MM.1S (cell line): ENCODE measurements at regions not wholly inside any gene's neighbourhood (a gene's known extent, or its start where the extent isn't known, plus 50 kb on each side); places are given as distances from the start of the nearest gene placed in this dataset.

Experiments
- DNase-seq: peaks from one replicate; pipeline ENCODE4 v3.0.0-alpha.2; 2015
- H2AFZ ChIP-seq: fragments of 300-600 bp; sonication (generic); 2 replicates; pipeline ENCODE4 v1.6.0; 2016; ENCODE audit warnings: antibody characterized with exemption, low read length
- H3F3A ChIP-seq: fragments of 300-600 bp; sonication (generic); 2 replicates; pipeline ENCODE4 v1.6.1; 2016; ENCODE audit warnings: mild to moderate bottlenecking, antibody characterized with exemption, low read length, moderate library complexity, mixed read lengths; ENCODE audit not compliant: insufficient read depth
- H3K27ac ChIP-seq: fragments of 300-600 bp; sonication (generic); 2 replicates; pipeline ENCODE4 v1.5.1; 2016; ENCODE audit warnings: mild to moderate bottlenecking, low read length
- H3K27me3 ChIP-seq: fragments of 300-600 bp; sonication (generic); replicated peaks from 2 replicates; pipeline ENCODE4 v1.6.0; 2016; ENCODE audit warnings: low read length; ENCODE audit not compliant: insufficient read depth
- H3K36me3 ChIP-seq: fragments of 300-600 bp; sonication (generic); replicated peaks from 2 replicates; pipeline ENCODE4 v1.6.1; 2016; ENCODE audit warnings: mild to moderate bottlenecking, low read length, mixed read lengths; ENCODE audit not compliant: insufficient read depth
- H3K4me1 ChIP-seq: fragments of 300-600 bp; sonication (generic); 2 replicates; pipeline ENCODE4 v1.6.1; 2016; ENCODE audit warnings: low read length, mixed read lengths
- H3K4me2 ChIP-seq: fragments of 300-600 bp; sonication (generic); 2 replicates; pipeline ENCODE4 v1.6.0; 2016; ENCODE audit warnings: low read depth, low read length
- H3K4me3 ChIP-seq: fragments of 300-600 bp; sonication (generic); 2 replicates; pipeline ENCODE4 v1.5.1; 2016; ENCODE audit warnings: low read length, mixed read lengths
- H3K79me2 ChIP-seq: fragments of 300-600 bp; sonication (generic); 2 replicates; pipeline ENCODE4 v1.6.1; 2016; ENCODE audit warnings: mixed run types, low read length, mixed read lengths
- H3K9ac ChIP-seq: fragments of 300-600 bp; sonication (generic); 2 replicates; pipeline ENCODE4 v1.6.1; 2016; ENCODE audit warnings: low read length, mixed read lengths
- H3K9me2 ChIP-seq: fragments of 300-600 bp; sonication (generic); replicated peaks from 2 replicates; pipeline ENCODE4 v1.6.1; 2016; ENCODE audit warnings: mild to moderate bottlenecking, low read length, mixed read lengths; ENCODE audit not compliant: insufficient read depth
- H3K9me3 ChIP-seq: fragments of 300-600 bp; sonication (generic); replicated peaks from 2 replicates; pipeline ENCODE4 v1.6.1; 2016; ENCODE audit warnings: mild to moderate bottlenecking, low read length, mixed read lengths; ENCODE audit not compliant: insufficient read depth
- H4K20me1 ChIP-seq: fragments of 300-600 bp; sonication (generic); 2 replicates; pipeline ENCODE4 v1.6.1; 2016; ENCODE audit warnings: mild to moderate bottlenecking, low read length, moderate library complexity, mixed read lengths; ENCODE audit not compliant: insufficient read depth
- CTCF ChIP-seq: fragments of 300-600 bp; sonication (generic); IDR thresholded peaks from 2 replicates; pipeline ENCODE4 v1.5.1; 2016; ENCODE audit warnings: antibody characterized with exemption, low read length, mixed read lengths
- EZH2 ChIP-seq: fragments of 300-600 bp; sonication (generic); optimal IDR thresholded peaks from 2 replicates; pipeline ENCODE3; 2017; ENCODE audit warnings: low read depth, mild to moderate bottlenecking, antibody characterized with exemption, low read length, mixed read lengths
- EZH2phosphoT487 ChIP-seq: fragments of 300-600 bp; sonication (generic); IDR thresholded peaks from 2 replicates; pipeline ENCODE4 v1.6.1; 2018; ENCODE audit warnings: antibody characterized with exemption, low read length

GRCh38 chr15:29465196-29465595, 195.6 kb upstream of the NSMCE3 start:
- no peak for DNase-seq
- Histone ChIP-seq H4K20me1 (no peaks in the 10 kb centered on the region), H3K4me3 (no peak overlapping the region), H3K36me3 (no peaks in the 10 kb centered on the region), H3K9me2 (no peaks in the 10 kb centered on the region), H3K27ac (no peak overlapping the region), H3K4me1 (no peaks in the 10 kb centered on the region), H3K79me2 (no peaks in the 10 kb centered on the region), H2AFZ (no peak overlapping the region), H3K9me3 (no peaks in the 10 kb centered on the region), H3F3A (no peaks in the 10 kb centered on the region), H3K9ac (no peak overlapping the region), H3K4me2 (no peak overlapping the region), H3K27me3 (no peaks in the 10 kb centered on the region)
- TF ChIP-seq EZH2 = no peak
- no peak for TF ChIP-seq EZH2phosphoT487
- TF ChIP-seq CTCF = no peak

GRCh38 chr15:29461877-29462276, 192.3 kb upstream of the NSMCE3 start:
- Histone ChIP-seq H3K4me1 (peaks cover under 1% of the 10 kb centered on the region; the same call in 1 of the 2 replicates), H3F3A (no peaks in the 10 kb centered on the region), H3K36me3 (no peaks in the 10 kb centered on the region), H3K9ac (no peak overlapping the region), H3K4me3 (no peak overlapping the region), H3K27ac (no peak overlapping the region), H3K27me3 (no peaks in the 10 kb centered on the region), H3K4me2 (no peak overlapping the region), H3K9me2 (no peaks in the 10 kb centered on the region), H4K20me1 (no peaks in the 10 kb centered on the region), H3K79me2 (no peaks in the 10 kb centered on the region), H3K9me3 (no peaks in the 10 kb centered on the region), H2AFZ (no peak overlapping the region)
- TF ChIP-seq CTCF (no peak), EZH2 (no peak), EZH2phosphoT487 (no peak)
- no peak for DNase-seq

GRCh38 chr15:29458361-29458760, 188.7 kb upstream of the NSMCE3 start:
- H3K4me3 ChIP-seq = no peak overlapping the region
- no peaks in the 10 kb centered on the region for H4K20me1 ChIP-seq
- H2AFZ ChIP-seq = no peak overlapping the region
- peaks cover 8% of the 10 kb centered on the region for H3K4me1 ChIP-seq
- no peak overlapping the region for H3K27ac ChIP-seq
- no peaks in the 10 kb centered on the region for H3K9me3 ChIP-seq
- H3K9ac ChIP-seq = no peak overlapping the region
- DNase-seq = no peak
- no peaks in the 10 kb centered on the region for H3K79me2 ChIP-seq
- H3F3A ChIP-seq = no peaks in the 10 kb centered on the region
- no peaks in the 10 kb centered on the region for H3K9me2 ChIP-seq
- no peaks in the 10 kb centered on the region for H3K27me3 ChIP-seq
- no peaks in the 10 kb centered on the region for H3K36me3 ChIP-seq
- no peak for TF ChIP-seq EZH2phosphoT487
- no peak for TF ChIP-seq EZH2
- TF ChIP-seq CTCF = no peak
- no peak overlapping the region for H3K4me2 ChIP-seq
